SK-N-SH (cell line): ENCODE measurements at regions not wholly inside any gene's neighbourhood (a gene's known extent, or its start where the extent isn't known, plus 50 kb on each side); places are given as distances from the start of the nearest gene placed in this dataset.

Experiments used
- CHD2 ChIP-seq: fragments of 150-350 bp; IDR thresholded peaks from 2 replicates; pipeline ENCODE4 v1.6.1; 2018; ENCODE audit warnings: low read length; ENCODE audit not compliant: partially characterized antibody
- JUND ChIP-seq: IDR thresholded peaks from 2 replicates; pipeline ENCODE4 v1.4.0; 2012
- SIN3A ChIP-seq: IDR thresholded peaks from 2 replicates; pipeline ENCODE4 v1.6.1; 2012; ENCODE audit warnings: low read depth, mild to moderate bottlenecking, low read length, moderate library complexity, borderline replicate concordance
- TAF1 ChIP-seq: IDR thresholded peaks from 2 replicates; pipeline ENCODE4 v1.6.1; 2012; ENCODE audit warnings: low read depth, mild to moderate bottlenecking, low read length, moderate library complexity, borderline replicate concordance
- YY1 ChIP-seq: IDR thresholded peaks from 2 replicates; pipeline ENCODE4 v1.4.0; 2012; ENCODE audit warnings: low read depth, mild to moderate bottlenecking
- TF ChIP-seq, protein P1 (sequence below): fragments of 200-600 bp; sonication (generic); IDR thresholded peaks from 2 replicates; pipeline ENCODE4 v1.6.1; 2017; ENCODE audit warnings: antibody characterized with exemption, mild to moderate bottlenecking, moderate library complexity

DNA sequence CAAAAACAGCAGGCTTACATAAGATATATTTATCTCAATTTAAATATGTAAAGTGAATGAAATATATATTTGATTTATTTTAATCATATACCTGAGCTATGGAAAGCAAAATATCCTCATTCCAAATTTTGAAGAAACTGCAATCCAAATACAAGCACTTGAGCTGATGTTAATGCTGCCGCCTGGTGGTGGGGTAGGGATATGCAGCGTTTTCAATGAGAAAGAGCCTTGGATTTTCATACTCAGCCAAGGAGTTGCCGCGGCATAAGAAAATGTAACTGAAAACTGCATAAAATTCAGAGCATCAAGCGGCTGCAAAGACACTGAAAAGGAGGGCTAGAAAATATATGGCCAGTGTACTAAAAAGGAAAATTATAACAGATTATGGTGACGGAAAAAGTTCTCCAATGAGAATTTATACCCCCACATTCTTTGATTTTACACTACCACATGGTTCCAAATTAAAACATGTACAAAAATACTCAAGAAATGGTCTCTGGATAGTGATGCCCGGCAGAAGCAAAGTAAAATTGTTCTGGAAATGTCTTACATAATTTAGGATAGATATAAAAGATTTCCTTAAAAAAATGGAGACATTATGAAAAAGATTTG, 660.3 kb upstream of the PITX2 start:
- TF ChIP-seq YY1 (no peak), CHD2 (no peak), JUND (no peak), SIN3A (no peak), TAF1 (no peak)
- TF ChIP-seq, protein P1, sequence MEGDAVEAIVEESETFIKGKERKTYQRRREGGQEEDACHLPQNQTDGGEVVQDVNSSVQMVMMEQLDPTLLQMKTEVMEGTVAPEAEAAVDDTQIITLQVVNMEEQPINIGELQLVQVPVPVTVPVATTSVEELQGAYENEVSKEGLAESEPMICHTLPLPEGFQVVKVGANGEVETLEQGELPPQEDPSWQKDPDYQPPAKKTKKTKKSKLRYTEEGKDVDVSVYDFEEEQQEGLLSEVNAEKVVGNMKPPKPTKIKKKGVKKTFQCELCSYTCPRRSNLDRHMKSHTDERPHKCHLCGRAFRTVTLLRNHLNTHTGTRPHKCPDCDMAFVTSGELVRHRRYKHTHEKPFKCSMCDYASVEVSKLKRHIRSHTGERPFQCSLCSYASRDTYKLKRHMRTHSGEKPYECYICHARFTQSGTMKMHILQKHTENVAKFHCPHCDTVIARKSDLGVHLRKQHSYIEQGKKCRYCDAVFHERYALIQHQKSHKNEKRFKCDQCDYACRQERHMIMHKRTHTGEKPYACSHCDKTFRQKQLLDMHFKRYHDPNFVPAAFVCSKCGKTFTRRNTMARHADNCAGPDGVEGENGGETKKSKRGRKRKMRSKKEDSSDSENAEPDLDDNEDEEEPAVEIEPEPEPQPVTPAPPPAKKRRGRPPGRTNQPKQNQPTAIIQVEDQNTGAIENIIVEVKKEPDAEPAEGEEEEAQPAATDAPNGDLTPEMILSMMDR, result peak; percentile 88
